DMS79 (cell line): ENCODE measurements at regions not wholly inside any gene's neighbourhood (a gene's known extent, or its start where the extent isn't known, plus 50 kb on each side); places are given as distances from the start of the nearest gene placed in this dataset.
"Not testable (repeated sequence)": the region's sequence is repeated elsewhere in the genome, so short reads cannot be mapped to it uniquely, and the experiment has no call there.

Experiments
- DNase-seq: peaks from one replicate; lab custom pipeline; 2025; lab: John Stamatoyannopoulos, UW

DNA sequence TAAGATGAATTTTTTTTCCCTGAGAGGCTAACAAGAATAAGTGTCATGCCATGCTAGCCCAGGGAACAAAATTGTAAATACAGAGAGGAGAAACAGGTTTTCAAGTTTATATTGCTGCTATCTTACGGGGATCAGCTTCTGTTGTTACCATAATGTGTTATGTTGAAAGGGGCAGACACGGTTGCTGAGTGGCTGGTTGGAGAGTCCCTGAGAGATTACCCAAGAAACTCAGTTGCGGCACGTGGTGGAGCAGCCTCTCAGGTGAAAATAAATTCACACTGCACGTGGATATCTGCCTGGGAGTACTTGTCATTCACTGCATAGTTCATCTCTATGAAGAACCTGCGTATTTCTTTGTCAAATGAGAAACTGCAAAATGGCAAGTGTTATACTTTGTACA, 293.6 kb downstream of the TDRD3 start:
- no peak for DNase-seq

DNA sequence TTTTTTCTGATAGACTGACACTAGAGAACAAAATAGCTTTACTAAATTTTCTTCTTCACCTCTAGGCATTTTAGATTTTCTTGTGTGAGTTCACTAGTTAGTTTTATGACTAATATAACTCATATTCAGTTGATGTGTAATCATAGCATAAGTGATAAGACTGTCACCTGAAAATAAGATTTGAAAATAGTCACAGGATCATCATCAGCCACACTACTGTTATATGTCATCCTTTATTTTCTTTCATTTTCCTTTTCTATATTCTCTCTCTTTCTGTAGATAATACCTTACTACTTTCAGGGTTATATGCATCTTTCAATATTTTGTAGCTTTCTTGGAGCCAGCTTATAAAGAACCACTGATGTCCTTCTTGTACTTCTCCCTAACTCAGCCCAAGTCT, 292.6 kb downstream of the TDRD3 start:
- DNase-seq, result no peak

DNA sequence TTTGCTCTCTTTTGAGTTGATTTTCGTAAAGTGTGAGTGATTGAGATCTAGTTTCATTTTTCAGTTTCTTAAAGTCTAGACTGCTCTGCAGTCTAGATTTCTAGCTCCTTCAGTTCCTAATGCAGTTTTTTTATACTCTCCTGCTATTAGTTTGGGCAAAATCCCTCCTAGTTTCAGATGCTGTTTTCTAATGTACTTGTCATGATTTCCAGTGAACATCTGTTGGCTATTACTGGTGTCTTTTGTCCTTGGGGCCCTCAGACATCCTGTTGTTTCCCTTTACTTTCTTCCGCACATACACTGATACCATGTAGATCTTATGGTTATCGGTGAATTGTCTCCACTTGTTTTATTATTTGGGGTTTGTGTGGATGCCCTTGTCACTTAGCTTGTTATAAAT, 292.1 kb downstream of the TDRD3 start:
- no peak for DNase-seq

DNA sequence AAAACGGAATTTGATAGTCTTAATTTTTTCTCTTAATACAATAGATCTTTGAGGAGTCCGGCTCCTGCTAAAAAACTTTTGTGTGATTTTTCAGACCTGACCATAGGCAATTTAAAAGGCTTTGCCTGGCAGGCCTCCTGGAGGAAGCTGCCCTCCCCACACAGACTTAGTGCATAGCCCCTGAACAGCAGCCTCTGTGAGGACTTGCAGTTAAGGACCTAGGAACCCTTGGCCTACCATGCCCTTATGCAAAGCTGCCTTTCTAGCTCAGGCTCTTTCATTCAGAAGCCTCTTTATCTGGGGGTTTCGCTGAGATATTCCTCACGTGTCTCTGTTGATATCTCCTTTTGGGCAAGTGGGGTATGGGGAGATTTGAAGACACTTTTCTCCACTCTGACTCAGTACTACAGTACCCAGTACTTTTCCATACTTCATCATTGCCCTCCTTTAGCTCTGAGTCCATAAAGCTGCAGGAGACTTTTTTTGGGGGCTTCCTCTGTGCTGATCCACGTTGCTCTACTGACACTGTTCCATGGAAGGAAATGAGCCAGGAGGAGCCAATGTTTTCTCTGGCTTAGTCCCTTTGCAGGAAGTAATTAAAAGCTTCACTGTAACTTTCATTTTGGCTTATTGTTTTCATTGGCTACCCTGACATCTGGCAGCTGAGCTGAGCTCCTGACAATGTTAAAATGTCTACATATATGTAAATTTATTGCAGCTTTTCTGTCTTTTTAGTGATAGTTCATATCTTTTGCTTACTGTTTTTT, 283.1 kb downstream of the TDRD3 start:
- DNase-seq, result no peak

DNA sequence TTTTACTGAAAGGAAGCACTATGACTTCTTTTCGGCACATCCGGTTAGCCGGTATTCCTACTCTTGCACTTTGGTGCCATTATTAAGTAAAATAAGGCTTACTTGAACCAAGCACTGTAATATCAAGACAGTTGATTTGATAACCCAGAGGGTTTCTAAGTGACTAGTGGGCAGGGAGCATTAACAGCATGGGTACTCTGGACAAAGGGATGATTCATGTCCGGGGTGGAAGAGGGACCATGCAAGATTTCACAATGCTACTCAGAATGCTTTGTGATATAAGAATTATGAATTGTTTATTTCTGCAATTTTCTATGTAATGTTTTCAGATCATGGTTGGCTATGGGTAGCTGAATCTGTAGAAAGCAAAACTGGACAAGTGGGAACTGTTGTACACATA, 282.1 kb downstream of the TDRD3 start:
- DNase-seq, result no peak

DNA sequence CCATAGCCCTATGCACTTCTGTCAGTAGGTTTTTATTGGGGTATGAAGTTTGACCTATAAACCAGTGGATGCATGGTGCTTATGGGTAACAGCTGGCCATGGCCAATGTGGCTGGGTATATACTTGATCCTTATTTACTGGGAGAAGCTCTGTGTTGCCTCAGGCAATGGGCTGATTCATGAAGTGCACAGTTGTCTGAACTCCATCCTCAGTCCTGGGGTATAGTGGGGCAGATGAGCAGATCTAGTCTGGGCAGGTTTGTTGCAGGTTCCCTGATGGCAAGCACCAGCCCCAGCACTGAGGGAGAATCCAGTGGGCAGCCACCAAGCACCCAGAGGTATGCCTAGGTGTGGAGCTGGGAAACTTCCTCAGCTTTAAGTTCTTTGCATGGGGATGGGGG, 274.4 kb downstream of the TDRD3 start:
- DNase-seq, result no peak

DNA sequence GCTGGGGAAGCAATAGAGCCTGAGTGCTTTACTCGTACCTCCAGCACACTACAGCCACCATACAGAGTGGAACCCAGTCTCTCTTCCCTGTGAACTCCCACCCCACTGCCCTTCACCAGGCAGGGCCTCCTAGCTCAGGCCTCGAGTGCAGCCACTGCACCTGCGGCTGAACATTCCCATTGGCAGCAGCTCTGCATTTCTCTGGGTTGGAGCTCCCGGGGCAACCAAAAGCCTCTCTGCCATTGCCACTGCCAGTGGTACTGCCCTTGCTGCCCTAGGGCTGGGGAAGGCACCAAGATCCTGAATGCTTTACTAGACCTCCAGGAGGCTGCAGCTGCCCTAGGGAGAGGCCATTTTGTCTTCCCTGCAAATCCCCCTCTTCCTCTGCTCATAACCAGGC, 266.8 kb downstream of the TDRD3 start:
- DNase-seq, result no peak

DNA sequence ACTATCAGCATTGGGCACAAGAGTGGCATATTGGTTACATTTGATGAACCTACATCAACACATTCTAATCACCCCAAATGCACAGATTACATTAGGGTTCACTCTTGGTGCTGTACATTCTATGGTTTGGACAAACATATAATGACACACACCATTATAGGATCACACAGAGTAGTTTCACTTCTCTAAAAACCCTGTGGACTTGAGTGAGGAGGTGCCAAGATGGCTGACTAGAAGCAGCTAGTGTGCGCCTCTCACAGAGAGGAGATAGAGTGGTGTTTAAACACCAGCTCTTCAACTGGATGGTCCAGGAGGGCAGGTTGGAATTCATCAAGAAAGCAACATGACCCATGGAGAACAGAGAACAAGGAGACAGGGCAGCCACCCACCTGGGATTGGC, 265.6 kb downstream of the TDRD3 start:
- no peak for DNase-seq

DNA sequence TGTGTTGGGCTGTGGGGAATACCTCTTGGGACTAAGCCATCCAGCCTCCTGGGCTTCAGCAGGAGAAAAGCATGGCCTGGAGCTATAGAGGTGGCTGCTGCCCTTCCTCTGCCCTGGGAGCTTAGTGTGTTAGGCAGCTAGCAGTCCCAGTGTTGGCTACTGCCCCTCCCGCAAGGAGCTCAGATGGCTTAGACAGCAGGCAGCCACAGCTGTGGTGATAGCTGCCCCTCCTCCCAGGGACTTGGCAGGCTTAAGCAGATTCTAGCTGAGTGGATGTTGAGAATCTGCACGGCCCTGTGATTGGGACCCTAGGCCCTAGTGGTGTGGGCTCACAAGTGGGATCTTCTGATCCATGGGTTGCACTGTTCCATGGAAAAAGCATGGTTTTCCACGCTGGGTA, 264.5 kb downstream of the TDRD3 start:
- DNase-seq, result no peak

DNA sequence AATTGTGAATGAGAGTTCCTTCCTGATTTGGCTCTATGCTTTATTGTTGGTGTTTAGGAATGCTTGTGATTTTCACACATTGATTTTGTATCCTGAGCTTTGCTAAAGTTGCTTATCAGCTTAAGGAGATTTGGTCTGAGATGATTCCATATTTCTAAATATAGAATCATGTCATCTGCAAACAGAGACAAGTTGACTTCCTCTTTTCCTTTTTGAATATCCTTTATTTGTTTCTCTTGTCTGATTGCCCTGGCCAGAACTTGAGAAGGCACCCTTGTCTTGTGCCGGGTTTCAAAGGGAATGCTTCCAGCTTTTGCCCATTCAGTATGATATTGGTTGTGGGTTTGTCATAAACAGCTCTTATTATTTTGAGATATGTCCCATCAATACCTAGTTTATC, 260.6 kb downstream of the TDRD3 start:
- DNase-seq, result not testable (repeated sequence)

DNA sequence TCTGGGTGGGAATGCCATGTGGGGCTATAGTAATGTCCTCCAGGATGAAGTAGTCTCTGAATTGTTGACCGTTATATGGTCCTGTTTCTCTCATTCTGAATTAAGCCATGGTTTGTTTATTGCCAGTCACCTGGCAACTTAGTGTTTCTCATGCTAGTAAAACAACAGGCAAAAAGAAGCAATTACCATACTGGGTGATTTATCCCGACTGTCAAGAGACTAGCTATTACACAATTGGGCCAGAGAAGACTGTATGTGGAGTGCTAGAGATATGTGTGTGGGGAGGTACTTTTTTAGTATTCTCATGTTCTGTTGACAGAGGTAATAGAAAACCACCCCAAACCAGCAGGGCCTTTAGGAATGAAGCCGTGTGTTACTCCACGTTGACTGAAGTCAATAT, 258.2 kb downstream of the TDRD3 start:
- no peak for DNase-seq

DNA sequence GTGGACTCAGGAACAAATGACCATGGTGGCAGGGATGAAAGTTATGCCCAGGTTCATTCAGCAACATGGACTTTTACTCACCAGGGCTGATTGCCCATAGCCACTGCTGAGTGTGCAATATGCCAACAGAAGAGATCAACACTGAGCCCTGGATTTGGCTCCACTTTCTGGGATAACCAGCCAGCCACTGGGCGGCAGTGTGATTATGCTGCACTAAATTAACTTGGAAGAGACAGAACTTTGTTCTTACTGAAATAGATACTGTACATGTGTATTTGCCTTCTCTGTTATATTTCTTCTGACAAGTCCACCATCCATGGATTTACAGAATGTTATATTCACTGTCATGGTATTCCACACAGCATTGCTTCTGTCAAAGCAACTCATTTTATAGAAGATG, 257.4 kb downstream of the TDRD3 start:
- DNase-seq, result no peak

DNA sequence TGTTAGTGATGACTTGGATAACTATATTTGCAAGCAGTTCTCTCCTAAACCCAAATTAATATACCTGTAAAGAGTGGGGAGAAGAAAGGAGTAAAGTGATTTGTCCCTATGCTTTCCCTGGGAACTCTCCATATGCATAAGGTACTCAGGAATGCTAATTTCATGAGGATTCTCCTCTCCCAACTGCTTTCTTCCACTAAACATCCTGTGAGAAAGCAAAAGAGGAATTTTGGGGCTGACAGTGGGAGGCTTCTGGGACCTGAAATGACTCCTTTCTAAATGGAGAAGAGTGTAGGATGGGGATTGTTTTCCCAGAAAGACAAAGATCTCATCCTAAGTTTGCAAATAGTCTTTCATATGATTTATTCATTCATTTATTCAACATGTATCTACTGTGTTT, 250.5 kb downstream of the TDRD3 start:
- DNase-seq, result no peak

DNA sequence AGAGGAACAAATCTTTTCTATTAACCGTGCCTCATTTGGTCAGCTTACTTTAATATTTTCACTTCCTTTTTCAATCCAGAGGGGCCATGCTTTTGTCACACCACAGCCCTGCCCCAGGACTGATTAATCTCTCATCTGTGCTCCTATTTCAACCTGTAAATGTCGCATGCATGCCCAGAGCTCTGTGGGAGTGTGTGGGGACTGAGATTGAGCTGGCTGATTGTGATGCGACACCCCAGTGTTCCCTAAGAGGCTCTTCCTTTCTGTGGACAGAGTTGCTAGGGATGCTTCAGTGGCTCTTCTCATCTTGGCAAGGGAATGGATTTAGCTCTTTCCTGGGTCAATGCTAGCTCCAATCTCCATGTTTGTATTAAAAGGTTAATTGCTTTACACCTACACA, 249.6 kb downstream of the TDRD3 start:
- DNase-seq, result no peak

DNA sequence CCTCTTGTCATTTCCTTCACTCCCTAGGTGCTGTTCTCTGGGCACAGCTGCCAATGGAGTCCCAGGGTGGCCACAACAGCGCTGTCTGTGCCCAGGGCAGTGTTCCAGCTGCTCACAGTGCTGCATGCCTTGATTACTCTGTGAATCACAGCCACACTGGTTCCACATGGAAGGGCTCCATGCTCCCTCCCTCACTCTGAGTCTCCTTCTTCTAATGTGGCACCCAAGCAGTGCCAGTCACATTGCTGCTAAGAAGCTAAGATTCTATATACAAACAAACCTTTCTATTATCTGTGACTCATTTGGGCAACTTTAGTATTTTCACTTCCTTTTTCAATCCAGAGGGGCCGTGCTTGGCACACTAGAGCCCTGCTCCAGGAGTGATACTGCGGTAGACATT, 248.7 kb downstream of the TDRD3 start:
- DNase-seq, result no peak

DNA sequence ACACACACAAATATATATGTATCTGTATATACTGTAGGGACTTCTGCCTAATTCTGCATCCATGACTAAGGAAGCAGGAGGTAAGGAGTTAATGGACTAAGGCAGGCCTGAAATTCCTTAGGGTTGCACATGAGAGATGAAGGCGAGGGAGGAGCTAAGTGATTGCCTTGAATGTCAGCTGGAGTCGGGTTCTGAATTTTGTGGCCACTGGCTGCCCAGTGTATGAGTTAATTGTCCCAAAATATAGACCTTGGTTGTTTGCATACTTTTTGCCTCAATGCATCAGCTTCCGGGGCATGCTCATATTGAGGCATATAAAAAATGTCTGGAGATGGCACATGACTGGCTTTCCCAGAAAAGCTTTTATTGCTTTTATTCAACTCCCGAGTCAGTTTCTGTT, 245.5 kb downstream of the TDRD3 start:
- no peak for DNase-seq

DNA sequence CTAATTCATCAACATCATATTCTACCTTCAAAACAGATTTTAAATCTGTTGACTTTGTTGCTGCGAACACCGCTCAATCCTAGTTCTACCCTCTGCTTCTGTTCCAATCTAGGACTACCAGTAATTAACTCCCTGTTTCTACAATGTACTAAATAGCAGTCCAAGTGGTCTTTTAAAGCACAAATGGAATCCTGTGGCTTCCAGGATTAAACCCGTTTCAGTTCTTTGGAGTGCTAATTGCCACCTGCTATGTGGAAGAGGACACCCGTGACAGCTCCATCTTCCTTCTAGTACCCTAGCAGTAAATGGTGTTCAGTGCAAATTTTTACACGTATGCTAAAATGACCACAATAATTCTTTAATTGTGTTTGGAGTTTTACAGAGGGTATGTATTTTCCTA, 232.1 kb downstream of the TDRD3 start:
- no peak for DNase-seq

DNA sequence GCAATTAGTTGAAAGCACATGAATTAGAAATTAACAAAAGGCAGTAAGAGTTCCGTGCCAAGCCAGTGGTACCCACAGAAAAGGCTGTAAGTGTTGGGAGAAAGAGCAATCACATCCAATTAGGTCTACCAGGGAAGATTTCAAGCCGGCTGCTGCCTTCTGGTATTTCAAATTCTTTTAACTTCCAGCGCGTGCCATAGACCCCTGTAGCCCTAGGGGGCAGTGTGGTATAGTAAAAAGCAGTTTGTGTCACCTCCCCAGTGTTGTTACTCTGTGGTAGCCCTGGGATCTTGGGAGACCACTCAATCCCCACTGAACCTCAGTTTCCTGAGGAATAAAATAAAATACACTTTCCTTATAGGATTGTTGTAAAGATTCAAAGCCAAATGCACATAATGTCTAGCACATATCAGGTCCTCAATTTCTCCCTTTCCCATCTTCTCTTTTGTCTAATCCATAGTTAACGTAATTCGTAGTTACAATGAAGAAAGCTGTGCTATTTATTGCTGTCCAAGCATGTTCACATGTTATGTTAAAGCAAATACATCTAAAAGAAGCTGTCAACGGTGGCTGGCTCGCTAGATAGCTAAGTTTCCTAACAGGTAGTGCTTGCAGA, 230.2 kb downstream of the TDRD3 start:
- no peak for DNase-seq
